ENCODE measurements at regions not wholly inside any gene's neighbourhood (a gene's known extent, or its start where the extent isn't known, plus 50 kb on each side); places are given as distances from the start of the nearest gene placed in this dataset.
A peak's percentile ranks its signal among the peaks of the same experiment; 100 is the strongest.

GRCh38 chr2:111219285-111219684, 98.6 kb downstream of the BCL2L11 start:
- Histone ChIP-seq H3K4me3 (ENCODE audit: low read length) (peak overlapping the region; percentile 52), H3K27ac (ENCODE audit: low read length) (peak overlapping the region; percentile 89), H3K9me3 (ENCODE audit: insufficient read depth, low read length) (peaks cover 26% of the 10 kb centered on the region), H3K79me2 (ENCODE audit: low read length) (no peaks in the 10 kb centered on the region), H2AFZ (ENCODE audit: low read depth, low read length) (no peak overlapping the region), H4K20me1 (ENCODE audit: insufficient read depth, low read length) (no peaks in the 10 kb centered on the region), H3K4me1 (ENCODE audit: low read length) (peaks cover 40% of the 10 kb centered on the region), H3K9ac (ENCODE audit: low read length) (peak overlapping the region; percentile 40), H3K4me2 (ENCODE audit: low read length) (peak overlapping the region; percentile 77), H3K27me3 (ENCODE audit: low read depth, low read length) (peaks cover 16% of the 10 kb centered on the region; the same call in 1 of the 2 replicates), H3K36me3 (replicated peaks; ENCODE audit: low read depth, low read length) (peaks cover 29% of the 10 kb centered on the region)
- TF ChIP-seq CTCF (IDR thresholded peaks at IDR 0.05; ENCODE audit: low read depth, low read length) (no peak), EZH2phosphoT487 (IDR thresholded peaks at IDR 0.05; ENCODE audit: low read depth) (peak; percentile 68; the same call in 1 of the 2 replicates)

- peaks cover 40% of the 10 kb centered on the region for H3K4me1 ChIP-seq (ENCODE audit: low read length)
- H3K9ac ChIP-seq (ENCODE audit: low read length) = peak overlapping the region; percentile 36
- no peaks in the 10 kb centered on the region for H4K20me1 ChIP-seq (ENCODE audit: insufficient read depth, low read length)
- H3K27me3 ChIP-seq (ENCODE audit: low read depth, low read length) = peaks cover 16% of the 10 kb centered on the region; the same call in 1 of the 2 replicates
- no peak overlapping the region for H2AFZ ChIP-seq (ENCODE audit: low read depth, low read length)
- no peak for TF ChIP-seq EZH2phosphoT487 (IDR thresholded peaks at IDR 0.05; ENCODE audit: low read depth)
- no peak for TF ChIP-seq CTCF (IDR thresholded peaks at IDR 0.05; ENCODE audit: low read depth, low read length)
- H3K4me2 ChIP-seq (ENCODE audit: low read length) = peak overlapping the region; percentile 52
- H3K9me3 ChIP-seq (ENCODE audit: insufficient read depth, low read length) = peaks cover 20% of the 10 kb centered on the region
- H3K4me3 ChIP-seq (ENCODE audit: low read length) = peak overlapping the region; percentile 44
- peaks cover 23% of the 10 kb centered on the region for H3K36me3 ChIP-seq (replicated peaks; ENCODE audit: low read depth, low read length)
- H3K79me2 ChIP-seq (ENCODE audit: low read length) = no peaks in the 10 kb centered on the region
- H3K27ac ChIP-seq (ENCODE audit: low read length) = peak overlapping the region; percentile 89
Measured at GRCh38 chr2:111219734-111220505, 99.2 kb downstream of the BCL2L11 start.

- Histone ChIP-seq H3K79me2 (ENCODE audit: low read length) (no peaks in the 10 kb centered on the region), H3K4me2 (ENCODE audit: low read length) (no peak overlapping the region), H3K27me3 (ENCODE audit: low read depth, low read length) (peaks cover 25% of the 10 kb centered on the region), H3K9me3 (ENCODE audit: insufficient read depth, low read length) (peaks cover 17% of the 10 kb centered on the region), H3K9ac (ENCODE audit: low read length) (no peak overlapping the region), H3K36me3 (replicated peaks; ENCODE audit: low read depth, low read length) (peaks cover 19% of the 10 kb centered on the region), H3K4me3 (ENCODE audit: low read length) (no peak overlapping the region), H3K4me1 (ENCODE audit: low read length) (peaks cover 40% of the 10 kb centered on the region), H2AFZ (ENCODE audit: low read depth, low read length) (no peak overlapping the region), H3K27ac (ENCODE audit: low read length) (no peak overlapping the region; the same call in 1 of the 2 replicates), H4K20me1 (ENCODE audit: insufficient read depth, low read length) (no peaks in the 10 kb centered on the region)
- TF ChIP-seq EZH2phosphoT487 (IDR thresholded peaks at IDR 0.05; ENCODE audit: low read depth) (no peak), CTCF (IDR thresholded peaks at IDR 0.05; ENCODE audit: low read depth, low read length) (no peak)
Measured at GRCh38 chr2:111220962-111221361, 100.2 kb downstream of the BCL2L11 start.

DNA sequence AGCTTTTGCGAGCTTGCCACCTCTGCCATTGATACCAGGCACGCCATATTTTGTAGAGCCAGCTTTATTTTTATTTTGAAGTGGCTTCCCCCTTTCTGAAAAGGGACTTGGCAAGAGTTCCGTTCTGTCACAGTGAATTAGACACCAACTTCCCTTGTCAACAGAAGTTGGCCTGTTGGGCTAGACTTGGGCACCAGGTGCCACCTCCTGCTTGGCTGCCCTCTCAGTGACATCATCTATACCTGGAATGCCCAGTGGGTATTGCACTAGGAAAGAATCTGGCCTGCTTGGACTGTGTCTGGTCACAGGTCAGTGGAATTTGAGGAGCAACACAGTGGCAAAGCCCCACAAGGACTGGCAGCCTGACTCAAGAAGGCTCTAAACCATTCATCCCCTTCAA, 101.0 kb downstream of the BCL2L11 start:
- peaks cover 19% of the 10 kb centered on the region for H3K36me3 ChIP-seq (replicated peaks; ENCODE audit: low read depth, low read length)
- H3K9me3 ChIP-seq (ENCODE audit: insufficient read depth, low read length) = peaks cover 17% of the 10 kb centered on the region
- peaks cover 46% of the 10 kb centered on the region for H3K4me1 ChIP-seq (ENCODE audit: low read length)
- H3K4me2 ChIP-seq (ENCODE audit: low read length) = peak overlapping the region; percentile 5; the same call in 1 of the 2 replicates
- no peak overlapping the region for H3K27ac ChIP-seq (ENCODE audit: low read length)
- no peaks in the 10 kb centered on the region for H4K20me1 ChIP-seq (ENCODE audit: insufficient read depth, low read length)
- H3K9ac ChIP-seq (ENCODE audit: low read length) = no peak overlapping the region
- TF ChIP-seq EZH2phosphoT487 (IDR thresholded peaks at IDR 0.05; ENCODE audit: low read depth) (no peak), CTCF (IDR thresholded peaks at IDR 0.05; ENCODE audit: low read depth, low read length) (no peak)
- H3K79me2 ChIP-seq (ENCODE audit: low read length) = no peaks in the 10 kb centered on the region
- peaks cover 32% of the 10 kb centered on the region for H3K27me3 ChIP-seq (ENCODE audit: low read depth, low read length)
- H3K4me3 ChIP-seq (ENCODE audit: low read length) = no peak overlapping the region
- H2AFZ ChIP-seq (ENCODE audit: low read depth, low read length) = no peak overlapping the region

Measured in OCI-LY3 (cell line).